Heart right ventricle (tissue), 16 donors: ENCODE measurements at regions not wholly inside any gene's neighbourhood (a gene's known extent, or its start where the extent isn't known, plus 50 kb on each side); places are given as distances from the start of the nearest gene placed in this dataset.

Experiments used
- ATAC-seq, 8 donors: fragments of 200-7000 bp; cut with Tn5 transposase; one replicate each; pipeline ENCODE4 v1.9.1; 2020; ENCODE audit warnings: mild to moderate bottlenecking in 8 of 8, moderate library complexity in 8 of 8, moderate number of reproducible peaks in 1 of 8
- DNase-seq, 2 donors: peaks; one replicate each; pipeline ENCODE4 v3.0.0-alpha.2; 2020
- H3K27ac ChIP-seq, 10 donors: fragments of 200-600 bp; sonication (generic) in 2 of 10; one replicate each; pipeline versions ENCODE4 v1.5.0 to v1.8.0; 2020 to 2022; ENCODE audit warnings: mild to moderate bottlenecking in 3 of 10
- H3K27me3 ChIP-seq, 7 donors: fragments of 200-600 bp; one replicate each; pipeline ENCODE4 v1.8.0; 2021 to 2022; ENCODE audit warnings: mild to moderate bottlenecking in 2 of 7
- H3K36me3 ChIP-seq, 9 donors: fragments of 200-600 bp; sonication (generic) in 1 of 9; one replicate each; pipeline versions ENCODE4 v1.5.0 to v1.8.0; 2020 to 2022; ENCODE audit warnings: mild to moderate bottlenecking in 2 of 9
- H3K4me1 ChIP-seq, 9 donors: fragments of 200-600 bp; sonication (generic) in 1 of 9; one replicate each; pipeline versions ENCODE4 v1.5.0 to v1.8.0; 2020 to 2022; ENCODE audit warnings: mild to moderate bottlenecking in 4 of 9
- H3K4me3 ChIP-seq, 10 donors: fragments of 200-600 bp; sonication (generic) in 2 of 10; one replicate each; pipeline versions ENCODE4 v1.5.0 to v1.8.0; 2020 to 2022; ENCODE audit warnings: mild to moderate bottlenecking in 7 of 10, moderate library complexity in 2 of 10
- H3K9me3 ChIP-seq, 11 donors: fragments of 200-600 bp in 10 of 11; sonication (generic) in 2 of 11; one replicate each; pipeline versions ENCODE4 v1.5.0 to v1.8.0; 2013 to 2022; ENCODE audit warnings: mild to moderate bottlenecking in 2 of 11, control low read depth in 1 of 11, moderate library complexity in 1 of 11
- WGBS, 2 donors: extraction: QIAGEN DNeasy Blood & Tissue Kit; methylation state at CpG; one replicate each; pipeline ENCODE4 v1.1.7; 2013; ENCODE audit warnings: inconsistent platforms in 1 of 2; 5-methylcytosine and 5-hydroxymethylcytosine counted together
- intact Hi-C, 10 donors: fragments of 100-400 bp; cut with DNase I; formaldehyde crosslinking; loops; one replicate each; pipeline versions ENCODE4 v1.11.1 to v1.14.2; 2022
- TF ChIP-seq, protein P1 (sequence below), 9 donors: fragments of 200-600 bp; sonication (generic) in 2 of 9; IDR thresholded peaks; one replicate each; pipeline versions ENCODE4 v1.5.0 to v1.8.0; 2021 to 2022; ENCODE audit warnings: antibody characterized with exemption in 9 of 9, mild to moderate bottlenecking in 5 of 9, moderate library complexity in 1 of 9
- donor health status: Arrhythmogenic right ventricular cardiomyopathy.
- donor health status: ischemic (EF 13 %, LVEDD 7.1; RV severe dilation, severe dysfunction).
- donor health status: healthy with polysubstance abuse.
- donor health status: DM: no; HTN: yes; CAD: no.
- donor health status: DM: no; HTN: no; CAD: no.
- donor health status: ischemic (EF 25% LVEDD 6.9; RV normal size, moderate dysfunction).
- donor health status: ischemic (EF 25% LVEDD 5.7; RV mildly dilated, moderate dysfunction).
- donor health status: healthy.
- donor health status: DM: yes; HTN: yes; CAD: no.
- donor health status: Ischemic cardiomyopathy.
- donor health status: ischemic (EF 35%, LVEDD 5.7; RV mildly dilated, moderate dysfunction).
- donor health status: nonischemic (EF 11% LVEDD 7.7; RV severe dilation, severe dysfunction).
- donor health status: DM: yes; HTN: yes; CAD: no.
- donor health status: PGD.
- donor health status: ischemic (EF 29% LVEDD 5.4; RV normal size, mild dysfunction).
- donor health status: nonischemic (EF 23%, LVEDD 6.1; RV moderate dilation, normal function).

DNA sequence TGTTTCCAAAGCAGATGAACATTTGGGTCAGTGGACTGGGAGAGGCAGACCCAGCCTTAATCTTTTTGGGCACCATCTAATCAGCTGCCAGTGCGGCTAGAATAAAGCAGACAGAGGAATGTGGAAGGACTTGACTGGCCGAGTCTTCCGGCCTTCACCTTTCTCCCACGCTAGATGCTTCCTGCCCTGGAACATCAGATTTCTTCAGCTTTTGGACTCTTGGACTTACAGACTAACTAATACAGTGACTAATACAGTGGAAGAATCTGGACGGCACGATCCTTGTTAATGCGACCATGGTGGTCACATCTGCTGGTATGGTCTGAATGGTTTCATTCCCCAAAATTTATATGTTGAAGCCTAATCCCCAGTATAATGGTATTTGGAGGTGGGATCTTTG is 122.6 kb upstream of the NXT1 start:
- no peaks in the 10 kb centered on the region for H3K36me3 ChIP-seq
- H3K9me3 ChIP-seq, result peaks cover 0 to 16% (median 0%) of the 10 kb centered on the region in 11 donors
- H3K27ac ChIP-seq, result no peak overlapping the region
- intact Hi-C loops, result loop anchor here in 2 of 10 donors (2.0 to 5.0 kb wide), 2 partner anchors 19 to 176 kb away; no protein-coding TSS in a partner anchor
- DNase-seq, result no peak
- H3K4me1 ChIP-seq, result peaks cover 0 to 30% (median 9%) of the 10 kb centered on the region in 9 donors
- 86 to 94% methylated on average over 7 of the region's 7 CpGs for WGBS, 2 donors
- H3K4me3 ChIP-seq, result no peak overlapping the region
- H3K27me3 ChIP-seq, result peaks cover 0 to 4% (median 0%) of the 10 kb centered on the region in 7 donors
- TF ChIP-seq, protein P1, sequence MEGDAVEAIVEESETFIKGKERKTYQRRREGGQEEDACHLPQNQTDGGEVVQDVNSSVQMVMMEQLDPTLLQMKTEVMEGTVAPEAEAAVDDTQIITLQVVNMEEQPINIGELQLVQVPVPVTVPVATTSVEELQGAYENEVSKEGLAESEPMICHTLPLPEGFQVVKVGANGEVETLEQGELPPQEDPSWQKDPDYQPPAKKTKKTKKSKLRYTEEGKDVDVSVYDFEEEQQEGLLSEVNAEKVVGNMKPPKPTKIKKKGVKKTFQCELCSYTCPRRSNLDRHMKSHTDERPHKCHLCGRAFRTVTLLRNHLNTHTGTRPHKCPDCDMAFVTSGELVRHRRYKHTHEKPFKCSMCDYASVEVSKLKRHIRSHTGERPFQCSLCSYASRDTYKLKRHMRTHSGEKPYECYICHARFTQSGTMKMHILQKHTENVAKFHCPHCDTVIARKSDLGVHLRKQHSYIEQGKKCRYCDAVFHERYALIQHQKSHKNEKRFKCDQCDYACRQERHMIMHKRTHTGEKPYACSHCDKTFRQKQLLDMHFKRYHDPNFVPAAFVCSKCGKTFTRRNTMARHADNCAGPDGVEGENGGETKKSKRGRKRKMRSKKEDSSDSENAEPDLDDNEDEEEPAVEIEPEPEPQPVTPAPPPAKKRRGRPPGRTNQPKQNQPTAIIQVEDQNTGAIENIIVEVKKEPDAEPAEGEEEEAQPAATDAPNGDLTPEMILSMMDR (IDR thresholded peaks at IDR 0.05), result no peak
- no peak for ATAC-seq

DNA sequence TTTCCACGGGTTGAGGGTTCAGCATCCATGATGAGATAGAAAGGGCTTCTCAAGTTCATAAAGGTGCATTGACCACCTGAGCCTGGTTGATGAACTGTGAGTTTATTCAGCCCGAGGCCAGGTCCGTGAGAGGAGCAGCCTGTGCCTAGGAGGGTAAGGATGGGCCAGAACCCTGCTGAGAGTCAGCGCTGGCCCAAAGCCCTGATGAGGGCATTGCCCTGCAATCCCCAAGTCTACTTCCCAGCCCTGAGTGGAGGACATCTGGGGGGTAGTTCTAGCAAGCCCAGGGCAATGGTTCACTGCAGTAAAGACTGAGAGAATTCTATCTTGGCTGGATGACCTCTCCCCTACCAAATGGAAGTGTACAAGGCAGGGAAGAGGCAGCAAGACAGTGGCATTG is 123.3 kb upstream of the NXT1 start:
- intact Hi-C loops, result loop anchor here in 1 of 10 donors (5.0 kb wide), 1 partner anchor 175 kb away; no protein-coding TSS in a partner anchor
- DNase-seq (no peak), ATAC-seq (no peak)
- TF ChIP-seq, protein P1 (IDR thresholded peaks at IDR 0.05), result no peak
- peaks cover 0 to 20% (median 2%) of the 10 kb centered on the region in 11 donors for H3K9me3 ChIP-seq
- H3K27ac ChIP-seq, result no peak overlapping the region
- H3K27me3 ChIP-seq, result peaks cover 0 to 4% (median 0%) of the 10 kb centered on the region in 7 donors
- peaks cover 0 to 30% (median 9%) of the 10 kb centered on the region in 9 donors for H3K4me1 ChIP-seq
- H3K4me3 ChIP-seq, result no peak overlapping the region
- WGBS, 2 donors, result 79 to 86% methylated on average over 4 of the region's 4 CpGs
- H3K36me3 ChIP-seq, result no peaks in the 10 kb centered on the region

DNA sequence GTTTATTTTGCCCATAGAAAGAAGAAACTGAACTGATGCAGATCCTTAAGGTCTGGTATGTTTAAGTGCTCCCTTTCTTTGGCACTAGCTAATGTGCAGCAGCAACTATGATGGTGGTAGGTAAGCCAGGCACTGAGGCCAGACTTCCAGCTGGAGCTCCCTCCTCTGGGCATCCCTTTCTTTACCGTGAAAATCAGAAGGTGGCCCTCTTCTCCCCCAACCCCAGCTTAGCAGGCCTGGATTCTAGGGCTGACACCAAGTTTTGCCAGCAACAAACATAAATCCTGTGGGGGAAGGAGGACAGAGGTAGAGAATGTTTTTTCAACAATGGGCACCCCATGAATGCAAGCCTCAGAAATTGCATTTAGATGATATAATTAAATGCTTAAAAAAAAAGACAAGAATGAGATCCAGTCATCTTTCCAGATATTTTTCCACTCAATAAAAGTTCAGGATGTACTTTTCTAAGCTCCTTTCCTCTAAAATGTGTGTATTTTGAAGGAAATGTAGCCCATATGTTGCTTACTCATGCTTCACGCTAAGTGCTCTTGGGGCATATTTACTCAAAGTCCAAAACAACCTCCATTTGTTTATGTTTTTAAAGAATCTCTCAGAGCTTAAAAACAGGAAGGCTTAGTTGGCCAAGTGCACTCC is 123.9 kb upstream of the NXT1 start:
- Histone ChIP-seq H3K36me3 (no peaks in the 10 kb centered on the region), H3K4me1 (peaks cover 0 to 30% (median 9%) of the 10 kb centered on the region in 9 donors), H3K27me3 (peaks cover 0 to 4% (median 0%) of the 10 kb centered on the region in 7 donors), H3K9me3 (peaks cover 0 to 21% (median 6%) of the 10 kb centered on the region in 11 donors), H3K4me3 (no peak overlapping the region), H3K27ac (no peak overlapping the region)
- ATAC-seq (no peak), DNase-seq (no peak)
- WGBS, 2 donors, result 78 to 83% methylated on average over 2 of the region's 2 CpGs
- intact Hi-C loops, result loop anchor here in 1 of 10 donors (5.0 kb wide), 1 partner anchor 174 kb away; no protein-coding TSS in a partner anchor
- TF ChIP-seq, protein P1 (IDR thresholded peaks at IDR 0.05), result peak in 3 of 9 donors; percentile 6 to 10 (median 7)

DNA sequence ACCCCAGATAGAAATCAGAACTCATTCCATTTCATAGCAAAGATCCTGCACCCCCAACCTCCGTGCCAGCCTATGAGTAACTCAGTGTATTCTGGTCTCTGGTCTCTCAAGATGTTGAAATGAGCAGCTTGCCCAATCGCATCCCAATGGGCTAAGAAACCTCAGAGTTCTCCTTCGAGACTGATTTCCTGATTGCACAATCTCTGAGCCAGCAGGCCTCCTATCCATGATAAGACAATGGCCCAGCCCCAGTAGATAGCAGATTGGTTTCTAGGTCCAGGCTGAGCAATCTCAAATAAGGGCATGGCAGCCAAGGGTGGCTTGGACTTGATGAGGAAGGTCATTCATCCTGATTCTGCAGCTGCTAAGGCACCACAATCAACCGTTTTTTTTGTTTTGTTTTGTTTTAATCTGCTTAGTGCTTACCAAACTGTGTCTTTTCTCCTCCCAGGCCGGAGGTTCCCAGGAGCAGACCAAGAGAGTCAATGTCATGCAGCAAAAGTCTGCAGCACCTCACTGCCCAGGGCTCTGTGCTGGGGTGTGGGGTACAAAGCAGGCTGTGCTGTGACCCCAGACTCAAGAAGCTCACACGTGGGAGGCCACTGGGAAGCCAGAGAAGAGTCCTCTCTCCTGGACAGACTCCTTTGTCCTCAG is 125.1 kb upstream of the NXT1 start:
- peak overlapping the region in 1 of 10 donors; percentile 24 for H3K27ac ChIP-seq
- peaks cover 0 to 4% (median 0%) of the 10 kb centered on the region in 7 donors for H3K27me3 ChIP-seq
- H3K9me3 ChIP-seq, result peaks cover 0 to 33% (median 18%) of the 10 kb centered on the region in 11 donors
- no peak overlapping the region for H3K4me3 ChIP-seq
- H3K36me3 ChIP-seq, result no peaks in the 10 kb centered on the region
- TF ChIP-seq, protein P1 (IDR thresholded peaks at IDR 0.05), result no peak
- DNase-seq, result no peak
- WGBS, 2 donors, result 57 to 68% methylated on average over 6 of the region's 6 CpGs
- intact Hi-C loops, result loop anchor here in 1 of 10 donors (5.0 kb wide), 1 partner anchor 173 kb away; no protein-coding TSS in a partner anchor
- H3K4me1 ChIP-seq, result peaks cover 0 to 30% (median 9%) of the 10 kb centered on the region in 9 donors
- ATAC-seq, result peak in 7 of 8 donors; percentile 26 to 86 (median 59)
